Testis (tissue), 2 donors: ENCODE measurements at regions not wholly inside any gene's neighbourhood (a gene's known extent, or its start where the extent isn't known, plus 50 kb on each side); places are given as distances from the start of the nearest gene placed in this dataset.

ENCODE experiments used
- POLR2A ChIP-seq: fragments of 450-650 bp; IDR thresholded peaks from one replicate; pipeline ENCODE4 v1.6.1; 2017; ENCODE audit warnings: antibody characterized with exemption, mild to moderate bottlenecking, moderate library complexity
- TF ChIP-seq, protein P1 (sequence below), 3 experiments: fragments of 450-650 bp in 2 of 3; fragments of 200-600 bp in 1 of 3; sonication (generic) in 1 of 3; IDR thresholded peaks; one replicate each; pipeline ENCODE4 v1.5.1; 2016 to 2019; ENCODE audit warnings: antibody characterized with exemption in 3 of 3, mild to moderate bottlenecking in 2 of 3, moderate library complexity in 1 of 3

DNA sequence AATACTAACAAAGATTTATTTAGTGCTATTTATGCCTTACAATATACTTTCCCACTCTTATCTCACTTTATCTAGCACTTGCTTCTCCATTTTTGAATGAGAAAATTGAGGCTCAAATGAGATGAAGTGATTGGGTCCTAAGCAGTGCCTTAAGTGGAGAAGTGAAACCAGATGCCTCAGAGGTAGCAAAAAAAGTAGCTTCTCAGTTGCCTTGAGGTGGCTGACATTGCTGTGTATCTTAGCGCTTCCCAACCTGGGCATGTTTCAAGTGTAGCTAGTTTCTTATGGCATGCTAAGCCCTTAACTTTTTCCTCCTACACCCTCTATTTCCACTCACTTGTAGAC is 390.4 kb downstream of the OMA1 start:
- TF ChIP-seq, protein P1, sequence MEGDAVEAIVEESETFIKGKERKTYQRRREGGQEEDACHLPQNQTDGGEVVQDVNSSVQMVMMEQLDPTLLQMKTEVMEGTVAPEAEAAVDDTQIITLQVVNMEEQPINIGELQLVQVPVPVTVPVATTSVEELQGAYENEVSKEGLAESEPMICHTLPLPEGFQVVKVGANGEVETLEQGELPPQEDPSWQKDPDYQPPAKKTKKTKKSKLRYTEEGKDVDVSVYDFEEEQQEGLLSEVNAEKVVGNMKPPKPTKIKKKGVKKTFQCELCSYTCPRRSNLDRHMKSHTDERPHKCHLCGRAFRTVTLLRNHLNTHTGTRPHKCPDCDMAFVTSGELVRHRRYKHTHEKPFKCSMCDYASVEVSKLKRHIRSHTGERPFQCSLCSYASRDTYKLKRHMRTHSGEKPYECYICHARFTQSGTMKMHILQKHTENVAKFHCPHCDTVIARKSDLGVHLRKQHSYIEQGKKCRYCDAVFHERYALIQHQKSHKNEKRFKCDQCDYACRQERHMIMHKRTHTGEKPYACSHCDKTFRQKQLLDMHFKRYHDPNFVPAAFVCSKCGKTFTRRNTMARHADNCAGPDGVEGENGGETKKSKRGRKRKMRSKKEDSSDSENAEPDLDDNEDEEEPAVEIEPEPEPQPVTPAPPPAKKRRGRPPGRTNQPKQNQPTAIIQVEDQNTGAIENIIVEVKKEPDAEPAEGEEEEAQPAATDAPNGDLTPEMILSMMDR (IDR thresholded peaks at IDR 0.05) = no peak
- no peak for TF ChIP-seq POLR2A
